T-helper 1 cell treated with Interleukin-12 subunit alpha and Interleukin-12 subunit beta and Interleukin-4 antibody, amounts not matched to agents 30 μg/mL and 1 μg/mL, for 36 hours (primary cell): ENCODE measurements at regions not wholly inside any gene's neighbourhood (a gene's known extent, or its start where the extent isn't known, plus 50 kb on each side); places are given as distances from the start of the nearest gene placed in this dataset.

Source experiments
- H3K27ac Mint-ChIP-seq: one replicate; pipeline ENCODE4 v1.8.0; 2021; ENCODE audit warnings: mild to moderate bottlenecking, mixed read lengths
- H3K27me3 Mint-ChIP-seq: one replicate; pipeline ENCODE4 v1.8.0; 2021; ENCODE audit warnings: low read depth, mixed read lengths
- H3K36me3 Mint-ChIP-seq: one replicate; pipeline ENCODE4 v1.8.0; 2021; ENCODE audit warnings: low read depth, mixed read lengths
- H3K4me1 Mint-ChIP-seq: one replicate; pipeline ENCODE4 v1.8.0; 2021; ENCODE audit warnings: low read depth, mixed read lengths
- H3K4me3 Mint-ChIP-seq: one replicate; pipeline ENCODE4 v1.8.0; 2021; ENCODE audit warnings: mild to moderate bottlenecking, moderate library complexity, mixed read lengths
- H3K9me3 Mint-ChIP-seq: one replicate; pipeline ENCODE4 v1.8.0; 2021; ENCODE audit warnings: mixed read lengths

GRCh38 chr9:113657765-113658544 is 194.4 kb downstream of the RGS3 start:
- Mint-ChIP-seq H3K9me3 (no peaks in the 10 kb centered on the region), H3K4me3 (no peak overlapping the region), H3K36me3 (no peaks in the 10 kb centered on the region), H3K27me3 (peaks cover 24% of the 10 kb centered on the region), H3K4me1 (peaks cover 5% of the 10 kb centered on the region), H3K27ac (no peak overlapping the region)

GRCh38 chr9:113658545-113658895 is 195.0 kb downstream of the RGS3 start:
- H3K4me3 Mint-ChIP-seq, result no peak overlapping the region

GRCh38 chr9:113659039-113659438 is 195.5 kb downstream of the RGS3 start:
- peaks cover 28% of the 10 kb centered on the region for H3K27me3 Mint-ChIP-seq
- peaks cover 5% of the 10 kb centered on the region for H3K4me1 Mint-ChIP-seq
- H3K9me3 Mint-ChIP-seq, result no peaks in the 10 kb centered on the region
- H3K36me3 Mint-ChIP-seq, result no peaks in the 10 kb centered on the region
- no peak overlapping the region for H3K27ac Mint-ChIP-seq
- H3K4me3 Mint-ChIP-seq, result no peak overlapping the region

More at GRCh38 chr9:113658545-113658895, 195.0 kb downstream of the RGS3 start:
- peaks cover 28% of the 10 kb centered on the region for H3K27me3 Mint-ChIP-seq
- H3K9me3 Mint-ChIP-seq, result no peaks in the 10 kb centered on the region
- peaks cover 5% of the 10 kb centered on the region for H3K4me1 Mint-ChIP-seq
- no peaks in the 10 kb centered on the region for H3K36me3 Mint-ChIP-seq
- H3K27ac Mint-ChIP-seq, result no peak overlapping the region

- Mint-ChIP-seq H3K27ac (no peak overlapping the region), H3K27me3 (peaks cover 28% of the 10 kb centered on the region), H3K9me3 (no peaks in the 10 kb centered on the region), H3K36me3 (no peaks in the 10 kb centered on the region), H3K4me3 (no peak overlapping the region), H3K4me1 (peaks cover 5% of the 10 kb centered on the region)
Observed at GRCh38 chr9:113659740-113660139, 196.2 kb downstream of the RGS3 start.

GRCh38 chr9:113660196-113660595 is 196.7 kb downstream of the RGS3 start:
- H3K27ac Mint-ChIP-seq, result no peak overlapping the region
- no peaks in the 10 kb centered on the region for H3K36me3 Mint-ChIP-seq
- no peaks in the 10 kb centered on the region for H3K9me3 Mint-ChIP-seq
- no peak overlapping the region for H3K4me3 Mint-ChIP-seq
- H3K4me1 Mint-ChIP-seq, result peaks cover 5% of the 10 kb centered on the region
- H3K27me3 Mint-ChIP-seq, result peaks cover 28% of the 10 kb centered on the region

GRCh38 chr9:113661074-113661473 is 197.5 kb downstream of the RGS3 start:
- no peaks in the 10 kb centered on the region for H3K9me3 Mint-ChIP-seq
- no peak overlapping the region for H3K4me3 Mint-ChIP-seq
- H3K27me3 Mint-ChIP-seq, result peaks cover 28% of the 10 kb centered on the region
- no peak overlapping the region for H3K27ac Mint-ChIP-seq
- no peaks in the 10 kb centered on the region for H3K36me3 Mint-ChIP-seq
- peaks cover 2% of the 10 kb centered on the region for H3K4me1 Mint-ChIP-seq

GRCh38 chr9:113664181-113664875 is 200.8 kb downstream of the RGS3 start:
- Mint-ChIP-seq H3K4me3 (no peak overlapping the region), H3K27me3 (peaks cover 20% of the 10 kb centered on the region), H3K4me1 (no peaks in the 10 kb centered on the region)

GRCh38 chr9:113665064-113665463 is 201.5 kb downstream of the RGS3 start:
- Mint-ChIP-seq H3K4me3 (no peak overlapping the region), H3K9me3 (no peaks in the 10 kb centered on the region), H3K27me3 (peaks cover 13% of the 10 kb centered on the region), H3K4me1 (no peaks in the 10 kb centered on the region), H3K27ac (no peak overlapping the region), H3K36me3 (no peaks in the 10 kb centered on the region)

More at GRCh38 chr9:113664181-113664875, 200.8 kb downstream of the RGS3 start:
- no peaks in the 10 kb centered on the region for H3K36me3 Mint-ChIP-seq
- H3K27ac Mint-ChIP-seq, result no peak overlapping the region
- H3K9me3 Mint-ChIP-seq, result no peaks in the 10 kb centered on the region

GRCh38 chr9:113665756-113666155 is 202.2 kb downstream of the RGS3 start:
- Mint-ChIP-seq H3K9me3 (no peaks in the 10 kb centered on the region), H3K4me3 (no peak overlapping the region), H3K27me3 (peaks cover 6% of the 10 kb centered on the region), H3K4me1 (no peaks in the 10 kb centered on the region), H3K36me3 (no peaks in the 10 kb centered on the region), H3K27ac (no peak overlapping the region)

GRCh38 chr9:113668061-113668460 is 204.5 kb downstream of the RGS3 start:
- Mint-ChIP-seq H3K27ac (no peak overlapping the region), H3K4me1 (no peaks in the 10 kb centered on the region), H3K4me3 (no peak overlapping the region), H3K36me3 (no peaks in the 10 kb centered on the region), H3K27me3 (peaks cover 3% of the 10 kb centered on the region), H3K9me3 (no peaks in the 10 kb centered on the region)

- H3K9me3 Mint-ChIP-seq, result no peaks in the 10 kb centered on the region
- H3K36me3 Mint-ChIP-seq, result no peaks in the 10 kb centered on the region
- no peak overlapping the region for H3K27ac Mint-ChIP-seq
- no peak overlapping the region for H3K4me3 Mint-ChIP-seq
- H3K27me3 Mint-ChIP-seq, result no peaks in the 10 kb centered on the region
- H3K4me1 Mint-ChIP-seq, result no peaks in the 10 kb centered on the region
Observed at GRCh38 chr9:113669522-113670115, 206.1 kb downstream of the RGS3 start.

- H3K36me3 Mint-ChIP-seq, result no peaks in the 10 kb centered on the region
- no peak overlapping the region for H3K27ac Mint-ChIP-seq
- H3K9me3 Mint-ChIP-seq, result no peaks in the 10 kb centered on the region
- H3K4me1 Mint-ChIP-seq, result no peaks in the 10 kb centered on the region
- peaks cover 11% of the 10 kb centered on the region for H3K27me3 Mint-ChIP-seq
- no peak overlapping the region for H3K4me3 Mint-ChIP-seq
Observed at GRCh38 chr9:113673726-113674125, 202.4 kb upstream of the ZNF618 start.

- Mint-ChIP-seq H3K4me1 (no peaks in the 10 kb centered on the region), H3K9me3 (no peaks in the 10 kb centered on the region), H3K27me3 (peaks cover 11% of the 10 kb centered on the region), H3K4me3 (no peak overlapping the region), H3K36me3 (no peaks in the 10 kb centered on the region), H3K27ac (no peak overlapping the region)
Observed at GRCh38 chr9:113674436-113674835, 201.7 kb upstream of the ZNF618 start.

GRCh38 chr9:113675475-113675941 is 200.6 kb upstream of the ZNF618 start:
- Mint-ChIP-seq H3K4me1 (no peaks in the 10 kb centered on the region), H3K27me3 (peaks cover 16% of the 10 kb centered on the region), H3K4me3 (no peak overlapping the region), H3K27ac (no peak overlapping the region), H3K9me3 (no peaks in the 10 kb centered on the region), H3K36me3 (no peaks in the 10 kb centered on the region)

GRCh38 chr9:113677057-113677456 is 199.1 kb upstream of the ZNF618 start:
- Mint-ChIP-seq H3K4me1 (no peaks in the 10 kb centered on the region), H3K27ac (no peak overlapping the region), H3K36me3 (no peaks in the 10 kb centered on the region), H3K27me3 (peaks cover 22% of the 10 kb centered on the region), H3K4me3 (no peak overlapping the region), H3K9me3 (no peaks in the 10 kb centered on the region)
